ENCODE measurements at regions not wholly inside any gene's neighbourhood (a gene's known extent, or its start where the extent isn't known, plus 50 kb on each side); places are given as distances from the start of the nearest gene placed in this dataset.

DNA sequence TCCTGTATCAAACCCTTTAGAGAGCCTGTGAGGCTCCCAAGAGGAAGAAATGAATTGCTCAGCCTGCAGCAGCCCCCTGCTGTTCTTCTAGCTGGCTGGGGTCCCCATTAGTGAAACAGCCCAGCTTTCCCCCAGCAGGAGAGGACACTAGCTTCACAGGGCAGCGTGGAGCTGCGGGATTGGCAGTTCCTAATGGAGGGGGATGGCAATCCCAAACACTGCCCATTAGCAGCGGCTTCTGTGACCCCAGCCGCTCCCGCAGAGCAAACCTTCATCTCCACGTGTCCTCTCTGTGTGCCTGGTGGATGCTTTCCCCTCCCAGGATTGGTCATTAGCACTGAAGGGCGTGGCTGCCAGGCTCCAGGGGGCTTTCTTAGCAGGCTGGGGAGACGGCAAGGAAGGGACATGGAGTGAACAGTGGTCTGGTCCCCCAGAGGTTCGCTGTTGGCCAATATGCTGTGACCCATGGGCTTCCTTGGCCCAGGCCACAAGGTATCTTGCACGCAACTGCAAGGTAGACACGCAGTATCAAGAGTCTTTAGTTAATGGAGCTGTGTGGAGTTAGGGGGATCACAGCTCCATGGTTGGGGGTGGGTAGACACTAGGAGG, 322.5 kb upstream of the ZMIZ1 start:
- Histone ChIP-seq H3K36me3 (ENCODE audit: control insufficient read depth in 1 of 2, insufficient read depth in 2 of 2, low read length in 2 of 2) (no peaks in the 10 kb centered on the region), H3K9me3 (ENCODE audit: control insufficient read depth in 1 of 2, low read length in 2 of 2) (no peaks in the 10 kb centered on the region), H3K4me3 (ENCODE audit: low read depth in 1 of 2, low read length in 2 of 2) (no peak overlapping the region), H3K27me3 (ENCODE audit: control insufficient read depth in 1 of 2, insufficient read depth in 2 of 2, low read length in 2 of 2) (no peaks in the 10 kb centered on the region), H3K9ac (ENCODE audit: low read depth in 1 of 2, low read length in 2 of 2) (no peak overlapping the region), H3K4me1 (ENCODE audit: control insufficient read depth in 1 of 2, insufficient read depth in 2 of 2, low read length in 2 of 2) (peaks cover 13 to 22% of the 10 kb centered on the region in 2 donors), H3K27ac (ENCODE audit: low read depth, low read length) (no peak overlapping the region)

DNA sequence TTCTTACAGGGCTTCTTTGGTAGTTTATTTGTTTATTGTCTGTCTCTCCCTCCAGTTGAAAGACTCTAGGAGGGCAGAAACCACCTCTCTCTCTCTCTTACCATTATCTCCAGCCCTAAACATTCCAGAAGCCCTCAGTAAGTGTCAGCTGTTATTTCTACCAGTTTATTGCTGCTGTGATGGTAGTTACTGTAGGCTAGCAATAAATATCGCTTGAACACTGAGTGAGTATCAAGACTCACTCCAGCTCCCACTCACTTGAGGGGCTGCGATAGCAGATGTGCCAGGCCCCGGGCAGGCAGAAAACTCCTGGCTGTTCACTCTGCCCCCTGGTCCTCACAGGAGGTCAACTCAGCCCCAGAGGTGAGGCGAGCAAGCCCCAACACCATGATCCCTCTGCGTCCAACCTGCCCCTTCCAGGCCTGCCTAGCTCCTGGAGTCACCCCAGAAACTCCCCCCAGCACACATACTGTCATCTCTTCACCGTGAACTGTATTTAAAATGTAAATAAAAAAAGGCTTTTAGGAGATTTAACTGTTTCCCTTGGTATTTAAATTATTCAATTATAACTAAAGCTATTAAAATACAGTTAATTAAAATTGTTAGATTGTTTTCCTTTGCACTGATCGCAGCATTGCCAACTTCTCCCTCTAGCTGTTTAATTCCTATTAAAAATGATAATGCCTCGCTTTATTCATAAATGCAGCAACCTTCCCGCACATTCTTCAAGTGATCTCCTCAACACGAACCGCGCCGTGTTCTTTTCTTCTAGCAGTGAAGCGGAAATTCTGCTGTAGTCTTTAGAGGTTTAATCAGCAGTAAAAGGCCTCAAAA, 321.1 kb upstream of the ZMIZ1 start:
- Histone ChIP-seq H3K4me1 (ENCODE audit: control insufficient read depth in 1 of 2, insufficient read depth in 2 of 2, low read length in 2 of 2) (peaks cover 13 to 22% of the 10 kb centered on the region in 2 donors), H3K36me3 (ENCODE audit: control insufficient read depth in 1 of 2, insufficient read depth in 2 of 2, low read length in 2 of 2) (no peaks in the 10 kb centered on the region), H3K27ac (ENCODE audit: low read depth, low read length) (no peak overlapping the region), H3K9ac (ENCODE audit: low read depth in 1 of 2, low read length in 2 of 2) (no peak overlapping the region), H3K4me3 (ENCODE audit: low read depth in 1 of 2, low read length in 2 of 2) (no peak overlapping the region), H3K9me3 (ENCODE audit: control insufficient read depth in 1 of 2, low read length in 2 of 2) (no peaks in the 10 kb centered on the region), H3K27me3 (ENCODE audit: control insufficient read depth in 1 of 2, insufficient read depth in 2 of 2, low read length in 2 of 2) (no peaks in the 10 kb centered on the region)

DNA sequence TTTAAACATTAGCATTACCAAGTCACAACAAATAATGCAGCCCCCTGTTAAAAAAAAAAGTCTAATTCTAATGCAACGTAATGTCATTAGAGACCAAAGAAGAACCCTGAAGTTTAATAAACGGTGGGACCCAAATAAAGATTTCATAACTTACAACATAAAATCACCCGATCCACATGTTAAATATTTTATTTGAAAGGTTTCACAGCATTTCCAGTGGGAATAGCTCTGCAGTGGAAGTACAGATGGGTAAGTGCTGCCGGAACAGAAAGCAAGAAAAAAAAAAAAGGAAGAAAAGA, 320.6 kb upstream of the ZMIZ1 start:
- H3K4me1 ChIP-seq (ENCODE audit: control insufficient read depth in 1 of 2, insufficient read depth in 2 of 2, low read length in 2 of 2): peaks cover 10 to 20% of the 10 kb centered on the region in 2 donors
- no peak overlapping the region for H3K4me3 ChIP-seq (ENCODE audit: low read depth in 1 of 2, low read length in 2 of 2)
- H3K9ac ChIP-seq (ENCODE audit: low read depth in 1 of 2, low read length in 2 of 2): no peak overlapping the region
- H3K36me3 ChIP-seq (ENCODE audit: control insufficient read depth in 1 of 2, insufficient read depth in 2 of 2, low read length in 2 of 2): no peaks in the 10 kb centered on the region
- no peaks in the 10 kb centered on the region for H3K27me3 ChIP-seq (ENCODE audit: control insufficient read depth in 1 of 2, insufficient read depth in 2 of 2, low read length in 2 of 2)
- no peaks in the 10 kb centered on the region for H3K9me3 ChIP-seq (ENCODE audit: control insufficient read depth in 1 of 2, low read length in 2 of 2)
- H3K27ac ChIP-seq (ENCODE audit: low read depth, low read length): no peak overlapping the region

DNA sequence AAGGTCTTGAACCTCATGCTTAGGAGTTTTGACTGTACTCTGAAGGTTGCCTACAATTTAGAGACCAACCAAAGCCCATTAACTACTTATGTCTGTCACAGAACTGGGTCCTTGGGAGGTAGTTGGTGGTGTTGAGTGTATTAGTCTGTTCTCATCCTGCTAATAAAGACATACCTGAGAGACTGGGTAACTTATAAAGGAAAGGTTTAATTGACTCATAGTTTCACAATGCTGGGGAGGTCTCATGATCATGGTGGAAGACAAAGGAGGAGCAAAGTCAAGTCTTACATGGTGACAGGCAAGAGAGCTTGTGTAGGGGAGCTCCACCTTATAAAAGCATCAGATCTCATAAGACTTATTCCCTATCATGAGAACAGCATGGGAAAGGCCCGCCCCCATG, 319.6 kb upstream of the ZMIZ1 start:
- Histone ChIP-seq H3K4me1 (ENCODE audit: control insufficient read depth in 1 of 2, insufficient read depth in 2 of 2, low read length in 2 of 2) (peaks cover 8 to 18% of the 10 kb centered on the region in 2 donors), H3K9ac (ENCODE audit: low read depth in 1 of 2, low read length in 2 of 2) (no peak overlapping the region), H3K27ac (ENCODE audit: low read depth, low read length) (no peak overlapping the region), H3K4me3 (ENCODE audit: low read depth in 1 of 2, low read length in 2 of 2) (no peak overlapping the region), H3K9me3 (ENCODE audit: control insufficient read depth in 1 of 2, low read length in 2 of 2) (no peaks in the 10 kb centered on the region), H3K27me3 (ENCODE audit: control insufficient read depth in 1 of 2, insufficient read depth in 2 of 2, low read length in 2 of 2) (no peaks in the 10 kb centered on the region), H3K36me3 (ENCODE audit: control insufficient read depth in 1 of 2, insufficient read depth in 2 of 2, low read length in 2 of 2) (no peaks in the 10 kb centered on the region)

GRCh38 chr10:78749898-78750297, 318.9 kb upstream of the ZMIZ1 start:
- Histone ChIP-seq H3K27ac (ENCODE audit: low read depth, low read length) (no peak overlapping the region), H3K4me3 (ENCODE audit: low read depth in 1 of 2, low read length in 2 of 2) (no peak overlapping the region), H3K36me3 (ENCODE audit: control insufficient read depth in 1 of 2, insufficient read depth in 2 of 2, low read length in 2 of 2) (no peaks in the 10 kb centered on the region), H3K9me3 (ENCODE audit: control insufficient read depth in 1 of 2, low read length in 2 of 2) (no peaks in the 10 kb centered on the region), H3K9ac (ENCODE audit: low read depth in 1 of 2, low read length in 2 of 2) (no peak overlapping the region), H3K4me1 (ENCODE audit: control insufficient read depth in 1 of 2, insufficient read depth in 2 of 2, low read length in 2 of 2) (peaks cover 3 to 11% of the 10 kb centered on the region in 2 donors), H3K27me3 (ENCODE audit: control insufficient read depth in 1 of 2, insufficient read depth in 2 of 2, low read length in 2 of 2) (peaks cover 0 to 3% of the 10 kb centered on the region in 2 donors)

- Histone ChIP-seq H3K4me1 (ENCODE audit: control insufficient read depth in 1 of 2, insufficient read depth in 2 of 2, low read length in 2 of 2) (peaks cover 0 to 6% of the 10 kb centered on the region in 2 donors), H3K9me3 (ENCODE audit: control insufficient read depth in 1 of 2, low read length in 2 of 2) (no peaks in the 10 kb centered on the region), H3K36me3 (ENCODE audit: control insufficient read depth in 1 of 2, insufficient read depth in 2 of 2, low read length in 2 of 2) (no peaks in the 10 kb centered on the region), H3K9ac (ENCODE audit: low read depth in 1 of 2, low read length in 2 of 2) (no peak overlapping the region), H3K4me3 (ENCODE audit: low read depth in 1 of 2, low read length in 2 of 2) (no peak overlapping the region), H3K27ac (ENCODE audit: low read depth, low read length) (no peak overlapping the region), H3K27me3 (ENCODE audit: control insufficient read depth in 1 of 2, insufficient read depth in 2 of 2, low read length in 2 of 2) (peaks cover 3% of the 10 kb centered on the region in 2 donors)
These were observed 318.3 kb upstream of the ZMIZ1 start for GRCh38 chr10:78750418-78750817.

GRCh38 chr10:78751716-78752115, 317.1 kb upstream of the ZMIZ1 start:
- Histone ChIP-seq H3K36me3 (ENCODE audit: control insufficient read depth in 1 of 2, insufficient read depth in 2 of 2, low read length in 2 of 2) (no peaks in the 10 kb centered on the region), H3K9ac (ENCODE audit: low read depth in 1 of 2, low read length in 2 of 2) (no peak overlapping the region), H3K9me3 (ENCODE audit: control insufficient read depth in 1 of 2, low read length in 2 of 2) (no peaks in the 10 kb centered on the region), H3K4me1 (ENCODE audit: control insufficient read depth in 1 of 2, insufficient read depth in 2 of 2, low read length in 2 of 2) (peaks cover 3% of the 10 kb centered on the region in 2 donors), H3K27me3 (ENCODE audit: control insufficient read depth in 1 of 2, insufficient read depth in 2 of 2, low read length in 2 of 2) (peaks cover 3 to 4% of the 10 kb centered on the region in 2 donors), H3K4me3 (ENCODE audit: low read depth in 1 of 2, low read length in 2 of 2) (no peak overlapping the region), H3K27ac (ENCODE audit: low read depth, low read length) (no peak overlapping the region)

DNA sequence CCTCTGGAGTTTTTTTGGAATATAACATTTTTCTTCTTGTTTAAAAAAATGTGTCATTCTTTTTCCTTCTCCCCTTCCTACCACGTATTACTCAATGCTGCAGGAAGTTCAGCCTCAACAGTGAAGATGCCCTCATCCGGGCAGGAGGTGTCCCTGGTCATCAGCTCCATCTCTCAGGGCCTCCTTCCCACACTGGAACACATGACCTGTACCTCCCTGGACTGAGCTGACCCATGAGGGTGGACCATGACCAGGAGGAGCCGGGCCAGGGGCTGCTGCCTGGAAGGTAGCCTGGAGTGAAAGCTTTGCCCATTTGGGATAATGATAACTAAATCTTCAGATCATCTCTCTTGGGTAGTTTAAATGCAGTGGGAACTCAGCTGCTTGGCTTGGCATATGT, 316.5 kb upstream of the ZMIZ1 start:
- H3K27ac ChIP-seq (ENCODE audit: low read depth, low read length): no peak overlapping the region

DNA sequence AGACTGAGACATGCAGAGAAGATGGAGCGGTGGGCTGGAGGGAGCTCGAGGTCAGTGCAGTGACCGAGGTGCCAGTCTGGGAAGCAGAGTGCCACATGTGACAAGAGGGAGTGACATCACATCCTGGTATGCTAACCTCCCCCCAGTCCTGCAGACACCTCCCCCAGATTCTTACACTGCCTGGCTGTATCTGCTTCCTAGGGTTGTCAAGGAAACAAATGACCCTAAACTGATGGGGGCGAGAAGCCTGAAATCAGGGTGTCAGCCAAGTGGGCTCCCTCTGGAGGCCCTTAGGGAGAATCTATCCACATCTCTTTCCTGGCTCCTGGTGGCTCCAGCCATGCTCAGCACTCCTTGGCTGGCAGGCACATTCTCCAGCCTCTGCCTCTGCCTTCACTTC, 316.1 kb upstream of the ZMIZ1 start:
- Histone ChIP-seq H3K4me1 (ENCODE audit: control insufficient read depth in 1 of 2, insufficient read depth in 2 of 2, low read length in 2 of 2) (peaks cover 9% of the 10 kb centered on the region in 2 donors), H3K27ac (ENCODE audit: low read depth, low read length) (no peak overlapping the region), H3K36me3 (ENCODE audit: control insufficient read depth in 1 of 2, insufficient read depth in 2 of 2, low read length in 2 of 2) (no peaks in the 10 kb centered on the region), H3K9ac (ENCODE audit: low read depth in 1 of 2, low read length in 2 of 2) (no peak overlapping the region), H3K4me3 (ENCODE audit: low read depth in 1 of 2, low read length in 2 of 2) (no peak overlapping the region), H3K27me3 (ENCODE audit: control insufficient read depth in 1 of 2, insufficient read depth in 2 of 2, low read length in 2 of 2) (peaks cover 3 to 4% of the 10 kb centered on the region in 2 donors), H3K9me3 (ENCODE audit: control insufficient read depth in 1 of 2, low read length in 2 of 2) (no peaks in the 10 kb centered on the region)

More for the DNA sequence above, 316.5 kb upstream of the ZMIZ1 start:
- no peaks in the 10 kb centered on the region for H3K9me3 ChIP-seq (ENCODE audit: control insufficient read depth in 1 of 2, low read length in 2 of 2)
- peaks cover 8% of the 10 kb centered on the region in 2 donors for H3K4me1 ChIP-seq (ENCODE audit: control insufficient read depth in 1 of 2, insufficient read depth in 2 of 2, low read length in 2 of 2)
- no peak overlapping the region for H3K9ac ChIP-seq (ENCODE audit: low read depth in 1 of 2, low read length in 2 of 2)
- H3K27me3 ChIP-seq (ENCODE audit: control insufficient read depth in 1 of 2, insufficient read depth in 2 of 2, low read length in 2 of 2): peaks cover 3 to 4% of the 10 kb centered on the region in 2 donors
- no peaks in the 10 kb centered on the region for H3K36me3 ChIP-seq (ENCODE audit: control insufficient read depth in 1 of 2, insufficient read depth in 2 of 2, low read length in 2 of 2)
- no peak overlapping the region for H3K4me3 ChIP-seq (ENCODE audit: low read depth in 1 of 2, low read length in 2 of 2)

GRCh38 chr10:78754269-78755062, 314.3 kb upstream of the ZMIZ1 start:
- Histone ChIP-seq H3K4me1 (ENCODE audit: control insufficient read depth in 1 of 2, insufficient read depth in 2 of 2, low read length in 2 of 2) (peaks cover 9% of the 10 kb centered on the region in 2 donors), H3K36me3 (ENCODE audit: control insufficient read depth in 1 of 2, insufficient read depth in 2 of 2, low read length in 2 of 2) (no peaks in the 10 kb centered on the region), H3K27ac (ENCODE audit: low read depth, low read length) (no peak overlapping the region), H3K9me3 (ENCODE audit: control insufficient read depth in 1 of 2, low read length in 2 of 2) (no peaks in the 10 kb centered on the region), H3K27me3 (ENCODE audit: control insufficient read depth in 1 of 2, insufficient read depth in 2 of 2, low read length in 2 of 2) (peaks cover 3 to 4% of the 10 kb centered on the region in 2 donors), H3K9ac (ENCODE audit: low read depth in 1 of 2, low read length in 2 of 2) (no peak overlapping the region), H3K4me3 (ENCODE audit: low read depth in 1 of 2, low read length in 2 of 2) (no peak overlapping the region)
